ENCODE measurements at regions not wholly inside any gene's neighbourhood (a gene's known extent, or its start where the extent isn't known, plus 50 kb on each side); places are given as distances from the start of the nearest gene placed in this dataset.
A peak's percentile ranks its signal among the peaks of the same experiment; 100 is the strongest.

- no peak for DNase-seq (ENCODE audit: low read depth)
- no peak overlapping the region for H3K4me3 ChIP-seq (ENCODE audit: low read depth, low read length)
- no peak for TF ChIP-seq CTCF (IDR thresholded peaks at IDR 0.05; ENCODE audit: insufficient read depth, low read length)
Observed at GRCh38 chr1:98813738-98814309, 152.3 kb downstream of the SNX7 start.

- no peak overlapping the region for H3K4me3 ChIP-seq (ENCODE audit: low read depth, low read length)
- DNase-seq (ENCODE audit: low read depth): no peak
- no peak for TF ChIP-seq CTCF (IDR thresholded peaks at IDR 0.05; ENCODE audit: insufficient read depth, low read length)
Observed at GRCh38 chr1:98817821-98818220, 156.3 kb downstream of the SNX7 start.

GRCh38 chr1:98821379-98821778 lies 159.9 kb downstream of the SNX7 start:
- DNase-seq (ENCODE audit: low read depth): no peak
- no peak overlapping the region for H3K4me3 ChIP-seq (ENCODE audit: low read depth, low read length)
- no peak for TF ChIP-seq CTCF (IDR thresholded peaks at IDR 0.05; ENCODE audit: insufficient read depth, low read length)

GRCh38 chr1:98824736-98825135 lies 163.2 kb downstream of the SNX7 start:
- DNase-seq (ENCODE audit: low read depth): no peak
- TF ChIP-seq CTCF (IDR thresholded peaks at IDR 0.05; ENCODE audit: insufficient read depth, low read length): no peak
- no peak overlapping the region for H3K4me3 ChIP-seq (ENCODE audit: low read depth, low read length)

- DNase-seq (ENCODE audit: low read depth): no peak
- no peak overlapping the region for H3K4me3 ChIP-seq (ENCODE audit: low read depth, low read length)
- no peak for TF ChIP-seq CTCF (IDR thresholded peaks at IDR 0.05; ENCODE audit: insufficient read depth, low read length)
Observed at GRCh38 chr1:98827041-98827440, 165.5 kb downstream of the SNX7 start.

- TF ChIP-seq CTCF (IDR thresholded peaks at IDR 0.05; ENCODE audit: insufficient read depth, low read length): no peak
- no peak overlapping the region for H3K4me3 ChIP-seq (ENCODE audit: low read depth, low read length)
- peak; percentile 13 for DNase-seq (ENCODE audit: low read depth)
Observed at GRCh38 chr1:98839840-98840239, 164.8 kb downstream of the PLPPR5 start.
